ENCODE measurements at regions not wholly inside any gene's neighbourhood (a gene's known extent, or its start where the extent isn't known, plus 50 kb on each side); places are given as distances from the start of the nearest gene placed in this dataset.

GRCh38 chr10:27620430-27621397 lies 116.6 kb downstream of the RAB18 start:
- Histone ChIP-seq H3K27me3 (ENCODE audit: control insufficient read depth in 3 of 3, insufficient read depth in 3 of 3, low read length in 2 of 3) (no peaks in the 10 kb centered on the region), H3K4me1 (ENCODE audit: control insufficient read depth in 5 of 5, insufficient read depth in 5 of 5, low read length in 5 of 5) (peaks cover 0 to 24% (median 12%) of the 10 kb centered on the region in 5 donors), H3K4me3 (no peak overlapping the region), H3K9ac (ENCODE audit: insufficient read depth in 1 of 2, low read length in 2 of 2) (no peak overlapping the region), H3K27ac (ENCODE audit: low read depth in 1 of 2, low read length in 1 of 2) (no peak overlapping the region), H3K9me3 (ENCODE audit: control insufficient read depth in 4 of 4, insufficient read depth in 3 of 4, low read length in 3 of 4) (no peaks in the 10 kb centered on the region), H3K36me3 (ENCODE audit: control insufficient read depth in 4 of 4, insufficient read depth in 4 of 4, low read length in 4 of 4) (no peaks in the 10 kb centered on the region)
- no peak for TF ChIP-seq CTCF (IDR thresholded peaks at IDR 0.05; ENCODE audit: control extremely low read depth, extremely low read depth)
- DNase-seq (peak; percentile 69 to 84 (median 79)), ATAC-seq (ENCODE audit: insufficient read depth, low FRiP score) (no peak)
- 51 to 72% methylated on average over 10 of the region's 10 CpGs for WGBS, 2 donors

- peak in 1 of 3 donors; percentile 20 for DNase-seq
- TF ChIP-seq CTCF (IDR thresholded peaks at IDR 0.05; ENCODE audit: control extremely low read depth, extremely low read depth): no peak
- 37 to 47% methylated on average over 4 of the region's 4 CpGs for WGBS, 2 donors
These were observed 117.4 kb downstream of the RAB18 start for GRCh38 chr10:27621461-27621860.

GRCh38 chr10:27622596-27622995 lies 118.5 kb downstream of the RAB18 start:
- ATAC-seq (ENCODE audit: insufficient read depth, low FRiP score): no peak

More at GRCh38 chr10:27621461-27621860, 117.4 kb downstream of the RAB18 start:
- H3K4me1 ChIP-seq (ENCODE audit: control insufficient read depth in 5 of 5, insufficient read depth in 5 of 5, low read length in 5 of 5): peaks cover 0 to 24% (median 12%) of the 10 kb centered on the region in 5 donors
- H3K9me3 ChIP-seq (ENCODE audit: control insufficient read depth in 4 of 4, insufficient read depth in 3 of 4, low read length in 3 of 4): no peaks in the 10 kb centered on the region
- no peak overlapping the region for H3K27ac ChIP-seq (ENCODE audit: low read depth in 1 of 2, low read length in 1 of 2)
- no peaks in the 10 kb centered on the region for H3K36me3 ChIP-seq (ENCODE audit: control insufficient read depth in 4 of 4, insufficient read depth in 4 of 4, low read length in 4 of 4)
- H3K27me3 ChIP-seq (ENCODE audit: control insufficient read depth in 3 of 3, insufficient read depth in 3 of 3, low read length in 2 of 3): no peaks in the 10 kb centered on the region
- H3K4me3 ChIP-seq: no peak overlapping the region
- no peak for ATAC-seq (ENCODE audit: insufficient read depth, low FRiP score)
- H3K9ac ChIP-seq (ENCODE audit: insufficient read depth in 1 of 2, low read length in 2 of 2): no peak overlapping the region

More at GRCh38 chr10:27622596-27622995, 118.5 kb downstream of the RAB18 start:
- Histone ChIP-seq H3K27me3 (ENCODE audit: control insufficient read depth in 3 of 3, insufficient read depth in 3 of 3, low read length in 2 of 3) (no peaks in the 10 kb centered on the region), H3K9me3 (ENCODE audit: control insufficient read depth in 4 of 4, insufficient read depth in 3 of 4, low read length in 3 of 4) (no peaks in the 10 kb centered on the region), H3K9ac (ENCODE audit: insufficient read depth in 1 of 2, low read length in 2 of 2) (no peak overlapping the region), H3K4me1 (ENCODE audit: control insufficient read depth in 5 of 5, insufficient read depth in 5 of 5, low read length in 5 of 5) (peaks cover 0 to 24% (median 12%) of the 10 kb centered on the region in 5 donors), H3K4me3 (no peak overlapping the region), H3K27ac (ENCODE audit: low read depth in 1 of 2, low read length in 1 of 2) (no peak overlapping the region), H3K36me3 (ENCODE audit: control insufficient read depth in 4 of 4, insufficient read depth in 4 of 4, low read length in 4 of 4) (no peaks in the 10 kb centered on the region)
- 71 to 84% methylated on average over 1 of the region's 1 CpG for WGBS, 2 donors
- no peak for DNase-seq
- no peak for TF ChIP-seq CTCF (IDR thresholded peaks at IDR 0.05; ENCODE audit: control extremely low read depth, extremely low read depth)
